Endothelial cell of umbilical vein (primary cell): ENCODE measurements at regions not wholly inside any gene's neighbourhood (a gene's known extent, or its start where the extent isn't known, plus 50 kb on each side); places are given as distances from the start of the nearest gene placed in this dataset.

ENCODE experiments used
- BruUV-seq: library from RNA; stranded (reverse); fragments of 400-500 nt; replicated peaks from 2 replicates; lab custom pipeline; 2021; lab: Mats Ljungman, UMichigan
- CTCF ChIA-PET: fragments of 300-600, 350-600 bp; sonication (Branson Sonifier 250); formaldehyde crosslinking; loops from one replicate; lab custom pipeline; 2021; ENCODE audit warnings: antibody characterized with exemption, inconsistent platforms; lab: Charles Lee
- POLR2A ChIA-PET: fragments of 300-600, 350-600 bp; sonication (Branson Sonifier 250); formaldehyde crosslinking; loops from one replicate; lab custom pipeline; 2021; ENCODE audit warnings: antibody characterized with exemption, inconsistent platforms; lab: Charles Lee
- DNase-seq: peaks from one replicate; pipeline ENCODE4 v3.0.0-alpha.2; 2011; ENCODE audit warnings: low read depth, low spot score
- FAIRE-seq: peaks from 2 replicates; lab custom pipeline; 2011; peaks lifted over from hg19 to GRCh38; lab: Jason Lieb, UNC
- H2AFZ ChIP-seq: 2 replicates; pipeline ENCODE4 v1.6.0; 2012; ENCODE audit warnings: low read depth, low read length, control low read depth, inconsistent platforms
- H3K27ac ChIP-seq: 2 replicates; pipeline ENCODE4 v1.5.1; 2011; ENCODE audit warnings: low read depth, mild to moderate bottlenecking, control low read depth, low read length, moderate library complexity; ENCODE audit not compliant: insufficient read depth
- H3K27me3 ChIP-seq, 2 experiments: 2 replicates each; pipeline versions ENCODE4 v1.6.0 to v1.6.1; 2011; ENCODE audit warnings: low read length in 2 of 2, mixed read lengths in 1 of 2; ENCODE audit not compliant: control insufficient read depth in 2 of 2, insufficient read depth in 2 of 2
- H3K36me3 ChIP-seq, 2 experiments: 2 replicates in 1 of 2; 3 replicates in 1 of 2; pipeline ENCODE4 v1.5.1; 2011; ENCODE audit warnings: low read length in 2 of 2, mild to moderate bottlenecking in 1 of 2, moderate library complexity in 1 of 2; ENCODE audit not compliant: control insufficient read depth in 2 of 2, insufficient read depth in 2 of 2; ENCODE audit errors: extremely low read depth in 1 of 2
- H3K4me1 ChIP-seq: 3 replicates; pipeline ENCODE4 v1.5.1; 2011; ENCODE audit warnings: mild to moderate bottlenecking, low read length; ENCODE audit not compliant: control insufficient read depth, insufficient read depth; ENCODE audit errors: extremely low read depth
- H3K4me2 ChIP-seq: 2 replicates; pipeline ENCODE4 v1.6.1; 2011; ENCODE audit warnings: low read length, control low read depth, mixed read lengths; ENCODE audit not compliant: insufficient read depth
- H3K4me3 ChIP-seq, 3 experiments: fragments of 200-600 bp in 1 of 3; sonication (generic), shearing (Covaris generic) in 1 of 3; replicated peaks in 1 of 3; 2 replicates each; pipeline ENCODE4 v1.5.1; 2011 to 2016; ENCODE audit warnings: control low read depth in 3 of 3, low read length in 3 of 3, mild to moderate bottlenecking in 2 of 3, inconsistent platforms in 1 of 3, low read depth in 1 of 3, moderate library complexity in 1 of 3; ENCODE audit not compliant: insufficient read depth in 1 of 3
- H3K79me2 ChIP-seq: 2 replicates; pipeline ENCODE4 v1.6.0; 2012; ENCODE audit warnings: low read length, inconsistent platforms; ENCODE audit not compliant: control insufficient read depth, insufficient read depth
- H3K9ac ChIP-seq: replicated peaks from 2 replicates; pipeline ENCODE3; 2011; ENCODE audit warnings: low read length, control low read depth; ENCODE audit not compliant: insufficient read depth; ENCODE audit errors: extremely low read depth
- H3K9me1 ChIP-seq: replicated peaks from 3 replicates; pipeline ENCODE4 v1.6.0; 2011; ENCODE audit warnings: mild to moderate bottlenecking, low read length; ENCODE audit not compliant: control insufficient read depth, insufficient read depth; ENCODE audit errors: extremely low read depth
- H3K9me3 ChIP-seq: replicated peaks from 2 replicates; pipeline ENCODE4 v1.5.1; 2012; ENCODE audit warnings: low read length, inconsistent platforms; ENCODE audit not compliant: control insufficient read depth, insufficient read depth
- H4K20me1 ChIP-seq: replicated peaks from 2 replicates; pipeline ENCODE3; 2011; ENCODE audit warnings: mild to moderate bottlenecking, low read length; ENCODE audit not compliant: control insufficient read depth, insufficient read depth; ENCODE audit errors: extremely low read depth
- EZH2 ChIP-seq: IDR thresholded peaks from 2 replicates; pipeline ENCODE4 v1.6.1; 2012; ENCODE audit warnings: borderline replicate concordance, low read depth, mild to moderate bottlenecking, moderate library complexity, low read length, inconsistent platforms; ENCODE audit not compliant: severe bottlenecking
- FOS ChIP-seq: IDR thresholded peaks from 2 replicates; pipeline ENCODE4 v1.6.1; 2011; ENCODE audit warnings: mild to moderate bottlenecking, low read length, moderate library complexity, borderline replicate concordance; ENCODE audit not compliant: insufficient read depth
- GATA2 ChIP-seq: IDR thresholded peaks from 2 replicates; pipeline ENCODE4 v1.7.0; 2011; ENCODE audit warnings: low read depth, mild to moderate bottlenecking, moderate library complexity, mixed read lengths, low read length; ENCODE audit not compliant: insufficient read length, insufficient read depth
- JUN ChIP-seq: IDR thresholded peaks from 2 replicates; pipeline ENCODE4 v1.6.1; 2011; ENCODE audit warnings: borderline replicate concordance, low read depth; ENCODE audit not compliant: insufficient read length, insufficient read depth
- MAX ChIP-seq: IDR thresholded peaks from 2 replicates; pipeline ENCODE4 v1.6.1; 2011; ENCODE audit not compliant: insufficient read depth, insufficient read length
- MYC ChIP-seq: IDR thresholded peaks from one replicate; pipeline ENCODE4 v1.6.1; 2011; ENCODE audit warnings: mild to moderate bottlenecking, low read depth, low read length
- POLR2A ChIP-seq: IDR thresholded peaks from 2 replicates; pipeline ENCODE4 v1.6.1; 2012; ENCODE audit warnings: low read depth, mild to moderate bottlenecking, control low read depth, low read length
- POLR2AphosphoS5 ChIP-seq: IDR thresholded peaks from 2 replicates; pipeline ENCODE4 v1.6.1; 2012; ENCODE audit warnings: low read depth, mild to moderate bottlenecking, control low read depth, low read length, moderate library complexity; ENCODE audit not compliant: insufficient read depth
- dilution Hi-C: fragments of 300-500 bp; cut with MboI; formaldehyde crosslinking; loops from one replicate; pipeline ENCODE4 v1.15.0; 2019; ENCODE audit warnings: low sequenced_read_pairs; ENCODE audit not compliant: extremely low pct_ligation_motif_present
- intact Hi-C: fragments of 100-400 bp; cut with micrococcal nuclease; formaldehyde crosslinking; loops from one replicate; pipeline ENCODE4 v1.10.0; 2022
- TF ChIP-seq, protein P1 (sequence below), 2 donors: IDR thresholded peaks; 1 replicate in 1 of 2; 2 replicates in 1 of 2; pipeline ENCODE4 v1.5.1; 2011; ENCODE audit warnings: low read length in 2 of 2, mild to moderate bottlenecking in 2 of 2, moderate library complexity in 2 of 2, control low read depth in 1 of 2, inconsistent platforms in 1 of 2, low read depth in 1 of 2; ENCODE audit not compliant: insufficient read depth in 1 of 2; ENCODE audit errors: extremely low read depth in 1 of 2

- DNase-seq = no peak
- no peak for FAIRE-seq
- no peak overlapping the region for H3K9ac ChIP-seq
- no peaks in the 10 kb centered on the region for H3K9me1 ChIP-seq
- H4K20me1 ChIP-seq = no peaks in the 10 kb centered on the region
- TF ChIP-seq, protein P1, sequence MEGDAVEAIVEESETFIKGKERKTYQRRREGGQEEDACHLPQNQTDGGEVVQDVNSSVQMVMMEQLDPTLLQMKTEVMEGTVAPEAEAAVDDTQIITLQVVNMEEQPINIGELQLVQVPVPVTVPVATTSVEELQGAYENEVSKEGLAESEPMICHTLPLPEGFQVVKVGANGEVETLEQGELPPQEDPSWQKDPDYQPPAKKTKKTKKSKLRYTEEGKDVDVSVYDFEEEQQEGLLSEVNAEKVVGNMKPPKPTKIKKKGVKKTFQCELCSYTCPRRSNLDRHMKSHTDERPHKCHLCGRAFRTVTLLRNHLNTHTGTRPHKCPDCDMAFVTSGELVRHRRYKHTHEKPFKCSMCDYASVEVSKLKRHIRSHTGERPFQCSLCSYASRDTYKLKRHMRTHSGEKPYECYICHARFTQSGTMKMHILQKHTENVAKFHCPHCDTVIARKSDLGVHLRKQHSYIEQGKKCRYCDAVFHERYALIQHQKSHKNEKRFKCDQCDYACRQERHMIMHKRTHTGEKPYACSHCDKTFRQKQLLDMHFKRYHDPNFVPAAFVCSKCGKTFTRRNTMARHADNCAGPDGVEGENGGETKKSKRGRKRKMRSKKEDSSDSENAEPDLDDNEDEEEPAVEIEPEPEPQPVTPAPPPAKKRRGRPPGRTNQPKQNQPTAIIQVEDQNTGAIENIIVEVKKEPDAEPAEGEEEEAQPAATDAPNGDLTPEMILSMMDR (IDR thresholded peaks at IDR 0.05; ENCODE audit: extremely low read depth in 1 of 2, insufficient read depth in 1 of 2, low read depth in 1 of 2, low read length in 2 of 2) = no peak
- TF ChIP-seq FOS (no peak), MAX (no peak), MYC (no peak)
- CTCF ChIA-PET = no interaction called here
- no peaks in the 10 kb centered on the region for H3K36me3 ChIP-seq
- no peak overlapping the region for H3K4me2 ChIP-seq
- no peaks in the 10 kb centered on the region for H3K27me3 ChIP-seq
- H3K4me1 ChIP-seq = no peaks in the 10 kb centered on the region
- intact Hi-C loops = no loop called here
- H3K27ac ChIP-seq = no peak overlapping the region
- H3K4me3 ChIP-seq = no peak overlapping the region
- POLR2A ChIA-PET = no interaction called here
- dilution Hi-C loops = no loop called here
- no peaks in the 10 kb centered on the region for H3K79me2 ChIP-seq
- no peak overlapping the region for H2AFZ ChIP-seq
- no TSS peak for BruUV-seq
- H3K9me3 ChIP-seq = no peaks in the 10 kb centered on the region
Observed at GRCh38 chrY:7701676-7702075, 790.1 kb upstream of the AMELY start.

- Histone ChIP-seq H3K36me3 (no peaks in the 10 kb centered on the region), H3K4me3 (no peak overlapping the region), H3K27ac (no peak overlapping the region), H3K9ac (no peak overlapping the region), H3K27me3 (no peaks in the 10 kb centered on the region), H3K79me2 (no peaks in the 10 kb centered on the region), H3K4me2 (no peak overlapping the region), H3K4me1 (no peaks in the 10 kb centered on the region), H3K9me1 (no peaks in the 10 kb centered on the region), H4K20me1 (no peaks in the 10 kb centered on the region), H2AFZ (no peak overlapping the region), H3K9me3 (no peaks in the 10 kb centered on the region)
- ChIA-PET POLR2A (no interaction called here), CTCF (no interaction called here)
- FAIRE-seq (no peak), DNase-seq (no peak)
- no TSS peak for BruUV-seq
- dilution Hi-C loops (no loop called here), intact Hi-C loops (no loop called here)
- no peak for TF ChIP-seq GATA2
- TF ChIP-seq JUN = no peak
- TF ChIP-seq, protein P1 (IDR thresholded peaks at IDR 0.05; ENCODE audit: extremely low read depth in 1 of 2, insufficient read depth in 1 of 2, low read depth in 1 of 2, low read length in 2 of 2) = no peak
- TF ChIP-seq POLR2A = no peak
- TF ChIP-seq POLR2AphosphoS5 = no peak
- TF ChIP-seq EZH2 = no peak
- no peak for TF ChIP-seq MYC
- no peak for TF ChIP-seq FOS
- TF ChIP-seq MAX = no peak
Observed at GRCh38 chrY:7697506-7697905, 786.0 kb upstream of the AMELY start.
